Mucosa of rectum (tissue), 2 donors: ENCODE measurements at regions not wholly inside any gene's neighbourhood (a gene's known extent, or its start where the extent isn't known, plus 50 kb on each side); places are given as distances from the start of the nearest gene placed in this dataset.

Source experiments
- H3K27ac ChIP-seq, 2 donors: one replicate each; pipeline ENCODE4 v1.7.0; 2013; ENCODE audit warnings: inconsistent platforms in 2 of 2, low read depth in 2 of 2, low read length in 2 of 2
- H3K27me3 ChIP-seq, 2 donors: one replicate each; pipeline ENCODE4 v1.7.0; 2013; ENCODE audit warnings: low read length in 2 of 2; ENCODE audit not compliant: control insufficient read depth in 2 of 2, insufficient read depth in 2 of 2
- H3K36me3 ChIP-seq, 2 donors: one replicate each; pipeline ENCODE4 v1.7.0; 2013; ENCODE audit warnings: low read length in 2 of 2; ENCODE audit not compliant: control insufficient read depth in 2 of 2, insufficient read depth in 2 of 2
- H3K4me1 ChIP-seq, 2 donors: one replicate each; pipeline ENCODE4 v1.7.0; 2013; ENCODE audit warnings: low read length in 2 of 2, mild to moderate bottlenecking in 1 of 2; ENCODE audit not compliant: control insufficient read depth in 2 of 2, insufficient read depth in 2 of 2
- H3K4me3 ChIP-seq, 2 donors: one replicate each; pipeline ENCODE4 v1.7.0; 2013; ENCODE audit warnings: low read length in 2 of 2
- H3K9ac ChIP-seq, 2 donors: one replicate each; pipeline ENCODE4 v1.7.0; 2013; ENCODE audit warnings: low read length in 2 of 2, low read depth in 1 of 2, mild to moderate bottlenecking in 1 of 2
- H3K9me3 ChIP-seq, 2 donors: one replicate each; pipeline ENCODE4 v1.7.0; 2013; ENCODE audit warnings: low read length in 2 of 2; ENCODE audit not compliant: control insufficient read depth in 2 of 2
- donor health status: healthy.
- donor health status: Normal muscosa, but diverticular disease.

GRCh38 chr14:62187265-62187664 is 425.0 kb downstream of the SNAPC1 start:
- H3K27me3 ChIP-seq, result no peaks in the 10 kb centered on the region
- H3K27ac ChIP-seq, result no peak overlapping the region
- no peaks in the 10 kb centered on the region for H3K9me3 ChIP-seq
- H3K36me3 ChIP-seq, result no peaks in the 10 kb centered on the region
- no peak overlapping the region for H3K4me3 ChIP-seq
- no peaks in the 10 kb centered on the region for H3K4me1 ChIP-seq
- no peak overlapping the region for H3K9ac ChIP-seq

GRCh38 chr14:62189698-62190097 is 427.5 kb downstream of the SNAPC1 start:
- Histone ChIP-seq H3K27ac (no peak overlapping the region), H3K36me3 (no peaks in the 10 kb centered on the region), H3K9me3 (no peaks in the 10 kb centered on the region), H3K4me3 (no peak overlapping the region), H3K27me3 (no peaks in the 10 kb centered on the region), H3K9ac (no peak overlapping the region), H3K4me1 (no peaks in the 10 kb centered on the region)

GRCh38 chr14:62206456-62206855 is 444.2 kb downstream of the SNAPC1 start:
- Histone ChIP-seq H3K9ac (no peak overlapping the region), H3K9me3 (no peaks in the 10 kb centered on the region), H3K36me3 (no peaks in the 10 kb centered on the region), H3K4me3 (no peak overlapping the region), H3K27ac (no peak overlapping the region), H3K4me1 (no peaks in the 10 kb centered on the region), H3K27me3 (no peaks in the 10 kb centered on the region)

- Histone ChIP-seq H3K9ac (no peak overlapping the region), H3K27ac (no peak overlapping the region), H3K4me1 (no peaks in the 10 kb centered on the region), H3K36me3 (no peaks in the 10 kb centered on the region), H3K9me3 (no peaks in the 10 kb centered on the region), H3K27me3 (no peaks in the 10 kb centered on the region), H3K4me3 (no peak overlapping the region)
These were observed 447.2 kb downstream of the SNAPC1 start for GRCh38 chr14:62209287-62209899.

- H3K27me3 ChIP-seq, result no peaks in the 10 kb centered on the region
- H3K4me1 ChIP-seq, result no peaks in the 10 kb centered on the region
These were observed 451.3 kb downstream of the SNAPC1 start for GRCh38 chr14:62213516-62213915.

GRCh38 chr14:62216121-62216520 is 453.9 kb downstream of the SNAPC1 start:
- H3K4me3 ChIP-seq, result no peak overlapping the region
- no peak overlapping the region for H3K27ac ChIP-seq
- no peaks in the 10 kb centered on the region for H3K27me3 ChIP-seq
- no peaks in the 10 kb centered on the region for H3K9me3 ChIP-seq
- no peaks in the 10 kb centered on the region for H3K36me3 ChIP-seq
- no peak overlapping the region for H3K9ac ChIP-seq
- no peaks in the 10 kb centered on the region for H3K4me1 ChIP-seq

More at GRCh38 chr14:62213516-62213915, 451.3 kb downstream of the SNAPC1 start:
- Histone ChIP-seq H3K27ac (no peak overlapping the region), H3K4me3 (no peak overlapping the region), H3K9ac (no peak overlapping the region), H3K9me3 (no peaks in the 10 kb centered on the region), H3K36me3 (no peaks in the 10 kb centered on the region)

GRCh38 chr14:62234849-62235248 is 472.6 kb downstream of the SNAPC1 start:
- Histone ChIP-seq H3K36me3 (no peaks in the 10 kb centered on the region), H3K27ac (no peak overlapping the region), H3K27me3 (no peaks in the 10 kb centered on the region), H3K4me3 (no peak overlapping the region), H3K9ac (no peak overlapping the region), H3K9me3 (peaks cover 0 to 2% of the 10 kb centered on the region in 2 donors), H3K4me1 (no peaks in the 10 kb centered on the region)

- Histone ChIP-seq H3K36me3 (no peaks in the 10 kb centered on the region), H3K27ac (no peak overlapping the region)
These were observed 482.0 kb downstream of the SNAPC1 start for GRCh38 chr14:62244221-62244620.

GRCh38 chr14:62247266-62247665 is 485.0 kb downstream of the SNAPC1 start:
- Histone ChIP-seq H3K9ac (no peak overlapping the region), H3K27ac (no peak overlapping the region), H3K4me3 (no peak overlapping the region), H3K36me3 (no peaks in the 10 kb centered on the region), H3K4me1 (no peaks in the 10 kb centered on the region), H3K27me3 (no peaks in the 10 kb centered on the region), H3K9me3 (no peaks in the 10 kb centered on the region)

More at GRCh38 chr14:62244221-62244620, 482.0 kb downstream of the SNAPC1 start:
- no peak overlapping the region for H3K4me3 ChIP-seq
- no peaks in the 10 kb centered on the region for H3K9me3 ChIP-seq
- no peaks in the 10 kb centered on the region for H3K27me3 ChIP-seq
- no peak overlapping the region for H3K9ac ChIP-seq
- H3K4me1 ChIP-seq, result no peaks in the 10 kb centered on the region

GRCh38 chr14:62251237-62251636 is 489.0 kb downstream of the SNAPC1 start:
- Histone ChIP-seq H3K9ac (no peak overlapping the region), H3K27ac (no peak overlapping the region), H3K4me3 (no peak overlapping the region)

GRCh38 chr14:62253171-62253570 is 491.0 kb downstream of the SNAPC1 start:
- no peak overlapping the region for H3K9ac ChIP-seq
- no peak overlapping the region for H3K27ac ChIP-seq
- no peaks in the 10 kb centered on the region for H3K27me3 ChIP-seq
- H3K4me1 ChIP-seq, result no peaks in the 10 kb centered on the region
- no peaks in the 10 kb centered on the region for H3K36me3 ChIP-seq
- H3K4me3 ChIP-seq, result no peak overlapping the region
- peaks cover 0 to 2% of the 10 kb centered on the region in 2 donors for H3K9me3 ChIP-seq

More at GRCh38 chr14:62251237-62251636, 489.0 kb downstream of the SNAPC1 start:
- no peaks in the 10 kb centered on the region for H3K4me1 ChIP-seq
- H3K27me3 ChIP-seq, result no peaks in the 10 kb centered on the region
- H3K36me3 ChIP-seq, result no peaks in the 10 kb centered on the region
- no peaks in the 10 kb centered on the region for H3K9me3 ChIP-seq
